ENCODE measurements at regions not wholly inside any gene's neighbourhood (a gene's known extent, or its start where the extent isn't known, plus 50 kb on each side); places are given as distances from the start of the nearest gene placed in this dataset.

DNA sequence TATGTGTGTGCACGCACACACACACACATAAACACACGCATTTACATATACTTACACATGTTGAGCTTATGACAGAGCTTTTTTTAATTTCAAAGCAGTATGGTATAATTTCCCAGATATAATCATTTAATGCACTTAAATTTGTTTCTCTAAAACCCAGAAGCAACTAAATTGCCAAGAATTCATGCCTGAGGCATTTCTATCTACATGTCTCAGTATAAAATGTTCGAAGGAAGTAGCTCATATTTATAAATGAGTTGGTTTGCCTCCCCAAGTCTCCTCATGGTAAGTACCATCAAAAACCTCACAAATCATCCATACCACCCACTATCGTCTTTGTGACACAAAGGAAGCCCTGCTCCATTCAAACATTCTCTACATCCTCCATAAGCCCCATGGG, 130.6 kb downstream of the RPL22L1 start:
- no peak for DNase-seq
- Histone ChIP-seq H3K27me3 (no peaks in the 10 kb centered on the region), H3K4me1 (no peaks in the 10 kb centered on the region), H3K4me3 (no peak overlapping the region), H3K36me3 (no peaks in the 10 kb centered on the region), H3K9me3 (no peaks in the 10 kb centered on the region), H3K27ac (no peak overlapping the region)
- intact Hi-C loops (cut with DNase I): no loop called here
- TF ChIP-seq, protein P1, sequence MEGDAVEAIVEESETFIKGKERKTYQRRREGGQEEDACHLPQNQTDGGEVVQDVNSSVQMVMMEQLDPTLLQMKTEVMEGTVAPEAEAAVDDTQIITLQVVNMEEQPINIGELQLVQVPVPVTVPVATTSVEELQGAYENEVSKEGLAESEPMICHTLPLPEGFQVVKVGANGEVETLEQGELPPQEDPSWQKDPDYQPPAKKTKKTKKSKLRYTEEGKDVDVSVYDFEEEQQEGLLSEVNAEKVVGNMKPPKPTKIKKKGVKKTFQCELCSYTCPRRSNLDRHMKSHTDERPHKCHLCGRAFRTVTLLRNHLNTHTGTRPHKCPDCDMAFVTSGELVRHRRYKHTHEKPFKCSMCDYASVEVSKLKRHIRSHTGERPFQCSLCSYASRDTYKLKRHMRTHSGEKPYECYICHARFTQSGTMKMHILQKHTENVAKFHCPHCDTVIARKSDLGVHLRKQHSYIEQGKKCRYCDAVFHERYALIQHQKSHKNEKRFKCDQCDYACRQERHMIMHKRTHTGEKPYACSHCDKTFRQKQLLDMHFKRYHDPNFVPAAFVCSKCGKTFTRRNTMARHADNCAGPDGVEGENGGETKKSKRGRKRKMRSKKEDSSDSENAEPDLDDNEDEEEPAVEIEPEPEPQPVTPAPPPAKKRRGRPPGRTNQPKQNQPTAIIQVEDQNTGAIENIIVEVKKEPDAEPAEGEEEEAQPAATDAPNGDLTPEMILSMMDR (IDR thresholded peaks at IDR 0.05): no peak
- ATAC-seq: no peak

- intact Hi-C loops (cut with DNase I): no loop called here
- TF ChIP-seq, protein P1 (IDR thresholded peaks at IDR 0.05): no peak
- H3K4me1 ChIP-seq: no peaks in the 10 kb centered on the region
- no peaks in the 10 kb centered on the region for H3K36me3 ChIP-seq
- ATAC-seq: no peak
- no peak overlapping the region for H3K4me3 ChIP-seq
- no peak overlapping the region for H3K27ac ChIP-seq
- no peaks in the 10 kb centered on the region for H3K27me3 ChIP-seq
- no peaks in the 10 kb centered on the region for H3K9me3 ChIP-seq
- no peak for DNase-seq
These were observed 131.2 kb downstream of the RPL22L1 start for GRCh38 chr3:170738766-170739165.

DNA sequence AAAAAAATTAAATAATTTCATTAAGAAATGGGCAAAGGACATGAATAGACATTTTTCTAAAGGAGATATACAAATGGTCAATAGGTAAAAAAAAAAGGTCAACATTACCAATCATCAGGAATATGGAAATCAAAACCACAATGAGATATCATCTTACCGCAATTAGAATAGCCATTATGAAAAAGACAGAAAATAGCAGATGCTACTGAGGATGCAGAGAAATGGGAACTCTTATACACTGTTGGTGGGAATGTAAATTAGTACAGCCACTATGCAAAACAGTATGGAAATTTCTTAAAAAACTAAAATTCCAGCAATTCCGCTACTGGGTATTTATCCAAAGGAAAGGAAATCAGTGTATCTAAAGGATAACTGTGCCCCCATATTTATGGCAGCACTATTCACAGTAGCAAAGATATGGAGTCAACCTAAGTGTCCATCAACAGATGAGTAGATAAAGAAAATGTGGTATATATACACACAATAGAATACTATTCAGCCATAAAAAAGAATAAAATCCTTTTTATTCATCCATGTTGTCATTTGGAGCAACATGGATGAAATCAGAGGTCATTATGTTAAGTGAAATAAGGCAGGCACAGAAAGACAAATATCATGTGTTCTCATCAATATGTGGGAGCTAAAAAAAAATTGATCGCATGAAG, 132.4 kb downstream of the RPL22L1 start:
- H3K27me3 ChIP-seq: no peaks in the 10 kb centered on the region
- intact Hi-C loops (cut with DNase I): no loop called here
- no peaks in the 10 kb centered on the region for H3K9me3 ChIP-seq
- no peak for DNase-seq
- H3K36me3 ChIP-seq: no peaks in the 10 kb centered on the region
- TF ChIP-seq, protein P1 (IDR thresholded peaks at IDR 0.05): no peak
- H3K27ac ChIP-seq: no peak overlapping the region
- H3K4me3 ChIP-seq: no peak overlapping the region
- H3K4me1 ChIP-seq: no peaks in the 10 kb centered on the region
- ATAC-seq: no peak

DNA sequence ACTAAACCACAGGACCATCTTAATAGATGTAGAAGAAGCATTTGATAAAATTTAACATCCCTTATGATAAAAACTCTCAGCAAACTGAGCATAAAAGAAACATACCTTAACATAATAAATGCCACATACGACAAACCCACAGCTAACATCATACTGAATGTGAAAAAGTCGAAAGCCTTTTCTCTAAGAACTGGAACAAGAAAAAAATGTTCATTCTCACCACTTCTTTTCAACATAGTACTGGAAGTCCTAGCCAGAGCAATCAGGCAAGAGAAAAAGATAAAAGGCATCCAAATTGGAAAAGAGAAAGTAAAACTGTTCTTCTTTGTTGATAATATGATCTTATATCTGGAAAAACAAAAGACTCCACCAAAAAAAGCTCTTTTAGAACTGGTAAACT, 134.2 kb downstream of the RPL22L1 start:
- no peak for DNase-seq
- no peak for ATAC-seq
- no peaks in the 10 kb centered on the region for H3K27me3 ChIP-seq
- H3K36me3 ChIP-seq: no peaks in the 10 kb centered on the region
- H3K4me1 ChIP-seq: no peaks in the 10 kb centered on the region
- TF ChIP-seq, protein P1 (IDR thresholded peaks at IDR 0.05): no peak
- no peak overlapping the region for H3K4me3 ChIP-seq
- intact Hi-C loops (cut with DNase I): no loop called here
- H3K27ac ChIP-seq: no peak overlapping the region
- no peaks in the 10 kb centered on the region for H3K9me3 ChIP-seq

- no peaks in the 10 kb centered on the region for H3K4me1 ChIP-seq
- H3K36me3 ChIP-seq: no peaks in the 10 kb centered on the region
- intact Hi-C loops (cut with DNase I): no loop called here
- no peak for DNase-seq
- no peaks in the 10 kb centered on the region for H3K27me3 ChIP-seq
- ATAC-seq: no peak
- H3K9me3 ChIP-seq: no peaks in the 10 kb centered on the region
- TF ChIP-seq, protein P1 (IDR thresholded peaks at IDR 0.05): no peak
- H3K4me3 ChIP-seq: no peak overlapping the region
- no peak overlapping the region for H3K27ac ChIP-seq
These were observed 135.3 kb downstream of the RPL22L1 start for GRCh38 chr3:170734735-170735065.
